Midbrain (tissue), 1 donor: ENCODE measurements at regions not wholly inside any gene's neighbourhood (a gene's known extent, or its start where the extent isn't known, plus 50 kb on each side); places are given as distances from the start of the nearest gene placed in this dataset.
"Not testable (repeated sequence)": the region's sequence is repeated elsewhere in the genome, so short reads cannot be mapped to it uniquely, and the experiment has no call there.

ENCODE experiments used
- DNase-seq: peaks from one replicate; lab custom pipeline; 2025; lab: John Stamatoyannopoulos, UW

DNA sequence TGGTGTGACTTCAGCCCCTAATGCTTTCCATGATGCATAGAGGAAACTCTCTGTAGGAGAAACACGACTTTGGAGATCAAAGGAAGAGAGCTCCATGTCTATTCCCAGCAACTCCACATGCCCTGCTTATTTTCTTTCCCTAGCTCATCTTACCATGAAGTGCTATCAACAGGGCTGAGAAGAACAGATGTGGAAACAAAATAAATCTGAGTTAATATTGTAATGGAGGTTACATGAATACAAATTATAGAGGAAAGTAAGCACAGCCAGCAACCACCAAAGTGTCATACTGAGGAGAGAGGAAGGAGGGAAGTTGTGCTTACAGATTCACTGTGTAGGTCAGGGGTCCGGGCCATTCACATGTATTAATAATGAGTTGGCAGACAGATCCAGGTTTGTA is 157.5 kb downstream of the RFPL4B start:
- DNase-seq: no peak

DNA sequence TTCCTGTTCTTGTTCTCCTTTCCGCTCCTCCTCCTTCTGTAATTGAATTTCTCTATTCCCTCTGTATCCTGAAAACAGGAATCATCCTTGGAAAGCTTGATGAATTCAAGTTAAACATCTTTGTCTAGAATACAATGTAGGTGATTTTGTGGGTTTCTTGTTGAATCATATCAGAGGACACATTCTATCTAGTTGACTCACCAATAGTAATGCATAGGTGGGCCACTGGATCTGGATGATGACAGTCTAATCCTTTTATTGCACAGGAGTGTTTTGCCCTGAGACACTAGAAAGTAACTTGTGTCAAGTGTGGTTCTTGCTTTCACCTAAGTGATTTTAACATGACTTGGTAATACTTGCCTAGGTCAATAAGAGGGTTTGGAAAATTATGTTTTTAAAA is 164.3 kb downstream of the RFPL4B start:
- DNase-seq: no peak

DNA sequence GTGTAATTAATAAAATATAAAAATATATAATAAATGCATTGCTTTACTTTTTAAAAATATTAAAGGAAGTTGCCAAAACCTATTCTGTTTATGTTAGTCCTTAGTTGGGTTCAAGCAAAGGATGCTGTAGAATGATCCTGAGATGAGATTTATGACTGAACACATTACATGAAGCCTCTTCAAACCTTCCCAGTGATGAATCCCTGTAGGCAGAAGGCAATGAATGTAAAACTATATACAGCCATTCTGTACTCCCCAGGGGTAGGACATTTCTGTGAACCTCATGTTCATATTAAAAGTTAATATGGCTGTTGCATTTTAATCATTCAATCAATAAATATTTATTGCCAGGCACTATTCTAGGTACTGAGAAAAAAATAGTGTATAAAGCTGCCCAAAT is 166.0 kb downstream of the RFPL4B start:
- DNase-seq: no peak

DNA sequence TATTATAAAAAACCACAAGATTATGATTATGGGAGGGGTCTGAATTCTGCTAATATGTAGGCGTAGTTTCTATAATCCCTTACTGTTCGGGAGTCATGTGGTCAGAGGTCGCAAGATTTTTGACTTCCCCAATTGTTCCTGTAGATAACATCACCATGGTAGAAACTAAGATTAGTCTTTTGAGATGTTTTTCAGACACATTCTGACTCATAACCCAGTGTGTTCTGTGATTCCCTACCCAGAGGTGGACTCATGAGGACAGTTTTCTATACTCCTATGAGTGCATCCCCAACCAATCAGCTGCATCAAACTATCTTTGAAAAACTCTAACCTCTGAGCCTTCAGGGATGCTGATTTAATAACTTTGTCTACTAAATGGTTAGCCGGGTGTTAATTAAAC is 175.5 kb downstream of the RFPL4B start:
- DNase-seq: no peak

DNA sequence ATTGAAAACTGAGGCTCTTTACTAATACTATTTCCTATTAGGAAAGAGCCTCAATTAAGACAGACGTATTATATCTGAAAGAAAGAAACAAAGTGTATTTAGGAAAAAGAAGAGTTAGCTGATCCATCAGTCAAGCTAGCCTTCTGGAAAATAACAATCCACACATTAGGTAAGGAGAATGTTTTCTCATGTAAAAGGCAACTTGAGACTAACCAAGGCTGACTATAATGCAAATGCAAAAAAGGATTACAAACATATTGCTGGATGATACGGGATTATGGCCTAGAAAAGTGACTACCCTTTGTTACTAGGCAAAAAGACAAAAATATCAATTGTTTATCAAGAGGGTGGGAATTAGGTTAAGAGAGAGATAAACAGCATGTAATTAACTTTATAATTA is 176.9 kb downstream of the RFPL4B start:
- DNase-seq: no peak

DNA sequence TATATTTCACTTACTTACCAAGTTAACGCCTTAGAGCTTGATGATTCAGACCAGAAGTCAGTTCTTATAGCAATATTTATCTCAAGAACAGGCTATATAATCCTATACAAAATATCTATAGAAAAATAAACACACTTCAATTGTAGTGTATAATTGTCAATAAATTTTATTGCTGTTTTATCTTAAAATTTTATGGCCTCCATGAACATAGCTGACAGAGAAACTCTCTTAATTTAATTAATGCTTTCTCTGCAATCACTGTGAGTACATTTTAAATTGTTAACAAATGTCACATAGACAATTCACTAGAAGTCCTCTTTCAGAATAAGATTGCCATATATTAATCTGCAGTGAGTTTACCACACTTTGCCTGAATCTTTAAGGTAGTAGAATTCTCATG is 178.6 kb downstream of the RFPL4B start:
- DNase-seq: no peak

DNA sequence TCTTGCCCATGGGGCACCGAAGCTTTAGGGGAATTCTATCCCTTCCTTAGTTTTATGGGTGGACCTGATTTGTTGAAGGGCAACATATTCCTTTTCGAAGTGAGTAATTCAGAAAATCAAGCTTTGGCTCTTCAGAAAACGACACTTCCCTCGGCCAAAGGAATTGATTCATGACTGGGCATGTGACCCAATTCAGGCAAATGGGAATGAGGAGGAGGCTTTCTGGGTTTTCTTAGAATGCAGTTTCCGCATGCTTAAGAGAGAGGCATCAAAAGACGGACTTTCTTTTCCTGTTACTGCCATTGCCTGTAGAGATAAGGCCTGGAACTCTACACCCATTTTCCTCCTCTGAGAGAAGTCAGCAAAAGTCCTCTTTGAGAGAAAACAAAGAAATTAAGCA is 179.5 kb downstream of the RFPL4B start:
- DNase-seq: no peak

DNA sequence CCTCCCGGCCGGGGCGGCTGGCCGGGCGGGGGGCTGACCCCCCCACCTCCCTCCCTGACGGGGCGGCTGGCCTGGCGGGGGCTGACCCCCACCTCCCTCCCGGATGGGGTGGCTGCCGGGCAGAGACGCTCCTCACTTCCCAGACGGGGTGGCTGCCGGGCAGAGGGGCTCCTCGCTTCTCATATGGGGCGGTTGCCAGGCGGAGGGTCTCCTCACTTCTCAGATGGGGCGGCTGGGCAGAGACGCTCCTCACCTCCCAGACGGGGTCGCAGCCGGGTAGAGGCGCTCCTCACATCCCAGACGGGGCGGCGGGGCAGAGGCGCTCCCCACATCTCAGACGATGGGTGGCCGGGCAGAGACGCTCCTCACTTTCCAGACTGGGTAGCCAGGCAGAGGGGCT is 181.2 kb downstream of the RFPL4B start:
- not testable (repeated sequence) for DNase-seq

DNA sequence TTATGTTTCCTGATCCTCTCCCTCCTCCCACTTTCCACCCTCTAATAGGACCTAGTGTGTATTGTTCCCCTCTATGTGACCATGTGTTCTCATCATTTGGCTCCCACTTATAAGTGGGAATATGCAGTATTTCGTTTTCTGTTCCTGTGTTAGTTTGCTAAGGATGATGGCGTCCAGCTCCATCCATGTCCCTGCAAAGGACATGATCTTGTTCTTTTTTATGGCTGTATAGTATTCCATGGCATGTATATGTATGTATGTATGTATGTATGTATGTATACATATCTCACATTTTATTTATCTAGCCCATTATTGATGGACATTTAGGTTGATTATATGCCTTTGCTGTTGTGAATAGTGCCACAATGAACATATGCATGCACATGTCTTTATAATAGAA is 188.7 kb downstream of the RFPL4B start:
- no peak for DNase-seq

DNA sequence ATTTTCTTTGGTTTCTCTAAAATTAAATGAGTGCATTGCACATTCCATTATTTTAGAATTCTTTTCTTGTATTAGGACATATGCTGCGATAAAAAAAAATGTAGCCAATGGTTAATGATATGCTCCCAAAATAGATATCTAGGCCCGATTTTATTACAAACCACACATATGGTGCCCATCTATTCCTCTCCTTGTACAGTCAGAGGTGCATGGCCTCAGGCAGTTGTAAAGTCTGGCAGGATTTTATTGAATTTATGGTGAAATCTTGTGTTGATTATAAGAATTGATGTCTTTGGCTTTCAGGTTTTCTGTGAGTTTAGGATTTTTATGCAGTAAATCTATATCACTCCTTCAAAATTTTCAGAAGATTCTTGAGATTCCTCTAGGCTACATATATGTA is 192.2 kb downstream of the RFPL4B start:
- DNase-seq: no peak

DNA sequence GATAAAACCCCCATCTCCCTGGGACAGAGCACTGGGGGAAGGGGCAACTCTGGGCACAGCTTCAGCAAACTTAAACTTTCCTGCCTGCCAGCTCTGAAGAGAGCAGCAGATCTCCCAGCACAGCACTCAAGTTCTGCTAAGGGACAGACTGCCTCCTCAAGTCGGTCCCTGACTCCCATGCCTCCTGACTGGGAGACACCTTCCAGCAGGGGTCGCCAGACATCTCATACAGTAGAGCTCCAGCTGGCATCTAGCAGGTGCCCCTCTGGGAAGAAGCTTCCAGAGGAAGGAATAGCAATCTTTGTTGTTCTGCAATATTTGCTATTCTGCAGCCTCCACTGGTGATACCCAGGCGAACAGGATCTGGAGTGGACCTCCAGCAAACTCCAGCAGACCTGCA is 194.7 kb downstream of the RFPL4B start:
- not testable (repeated sequence) for DNase-seq

DNA sequence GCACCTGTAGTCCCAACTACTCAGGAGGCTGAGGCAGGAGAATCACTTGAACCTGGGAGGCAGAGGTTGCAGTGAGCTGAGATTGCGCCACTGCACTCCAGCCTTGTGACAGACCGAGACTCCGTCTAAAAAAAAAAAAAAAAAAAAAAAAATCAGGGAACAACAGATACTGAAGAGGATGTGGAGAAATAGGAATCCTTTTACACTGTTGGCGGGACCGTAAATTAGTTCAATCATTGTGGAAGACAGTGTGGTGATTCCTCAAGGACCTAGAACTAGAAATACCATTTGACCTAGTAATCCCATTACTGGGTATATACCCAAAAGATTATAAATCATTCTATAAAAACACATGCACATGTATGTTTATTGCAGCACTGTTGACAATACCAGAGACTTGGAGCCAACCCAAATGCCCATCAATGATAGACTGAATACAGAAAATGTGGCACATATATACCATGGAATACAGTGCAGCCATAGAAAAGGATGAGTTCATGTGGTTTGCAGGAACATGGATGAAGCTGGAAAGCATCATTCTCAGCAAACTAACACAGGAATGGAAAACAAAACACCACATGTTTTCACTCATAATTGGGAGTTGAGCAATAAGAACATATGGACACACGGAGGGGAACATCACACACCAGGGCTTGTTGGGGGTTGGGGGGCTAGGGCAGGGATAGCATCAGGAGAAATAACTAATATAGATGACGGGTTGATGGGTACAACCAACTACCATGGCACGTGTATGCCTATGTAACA is 200.4 kb downstream of the RFPL4B start:
- DNase-seq: not testable (repeated sequence)

DNA sequence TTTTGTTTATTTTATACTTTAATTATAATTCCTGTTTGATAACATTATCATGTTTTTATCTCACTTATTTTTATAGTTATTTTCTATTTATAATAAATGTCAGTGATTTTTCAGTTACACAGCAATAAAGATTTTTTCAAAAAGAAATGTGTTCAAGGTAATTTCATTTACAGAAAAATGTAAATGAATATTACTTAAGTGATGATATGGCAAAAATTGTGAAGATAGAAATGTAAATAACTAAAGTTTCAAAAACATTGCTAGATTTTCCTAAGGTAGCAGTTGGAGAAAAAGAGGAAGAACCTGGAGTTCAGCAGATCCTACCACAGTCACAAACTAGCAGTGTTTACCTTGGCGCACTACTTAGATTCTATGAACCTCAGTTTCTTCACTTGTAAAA is 202.6 kb downstream of the RFPL4B start:
- DNase-seq: no peak

DNA sequence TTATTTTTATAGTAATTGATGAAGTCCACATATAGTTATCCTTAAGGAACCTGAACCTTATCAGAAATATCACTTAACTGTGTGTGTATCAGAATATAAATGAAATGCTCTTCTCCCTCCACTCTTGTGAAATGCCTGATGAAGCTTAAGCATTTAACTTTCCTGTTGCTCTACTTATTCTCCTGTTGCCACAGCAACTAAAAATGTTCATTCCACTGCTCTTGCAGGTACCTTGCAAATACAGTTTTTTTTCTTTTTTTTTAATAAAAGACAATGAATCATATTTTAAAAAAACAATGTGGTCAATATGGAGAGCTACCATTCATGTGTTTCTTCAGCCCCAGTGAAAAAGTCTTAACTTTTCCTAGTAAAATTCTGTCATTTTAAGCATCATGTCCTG is 210.3 kb downstream of the RFPL4B start:
- no peak for DNase-seq

DNA sequence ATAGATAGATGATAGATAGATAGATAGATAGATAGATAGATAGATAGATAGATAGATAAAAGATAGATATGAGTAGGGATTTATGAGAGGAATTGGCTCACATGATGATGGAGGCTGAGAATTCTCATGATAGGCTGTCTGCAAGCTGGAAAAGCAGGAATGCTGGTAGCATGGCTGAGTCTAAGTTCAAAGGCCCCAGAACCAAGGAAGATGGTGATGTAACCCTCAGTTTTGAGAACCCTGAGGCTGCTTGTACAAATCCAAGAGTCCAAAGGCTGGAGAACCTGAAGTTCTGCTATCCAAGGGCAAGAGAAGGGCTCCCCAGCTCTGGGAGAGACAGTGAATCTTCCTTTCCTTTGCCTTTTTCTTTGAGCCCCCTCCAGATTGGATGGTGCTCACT is 210.8 kb downstream of the RFPL4B start:
- no peak for DNase-seq

DNA sequence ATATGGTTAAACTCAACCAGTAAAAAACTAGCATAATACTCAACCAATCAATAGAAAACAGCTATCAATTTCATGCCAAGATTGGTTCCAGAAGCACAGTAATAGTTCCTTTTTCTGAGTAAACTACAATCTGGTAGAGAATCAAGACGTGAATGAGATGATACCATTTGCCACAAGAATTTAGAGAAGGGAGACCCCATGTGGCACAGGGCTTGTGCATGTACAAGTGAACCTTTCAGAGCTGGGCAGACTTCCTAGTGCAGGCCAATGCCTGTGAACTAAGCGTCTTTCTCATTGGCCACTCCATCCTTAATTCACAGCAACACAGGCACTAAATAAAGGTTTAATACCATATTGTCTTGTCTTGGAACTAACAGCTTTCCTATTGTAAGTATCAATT is 213.5 kb downstream of the RFPL4B start:
- no peak for DNase-seq

DNA sequence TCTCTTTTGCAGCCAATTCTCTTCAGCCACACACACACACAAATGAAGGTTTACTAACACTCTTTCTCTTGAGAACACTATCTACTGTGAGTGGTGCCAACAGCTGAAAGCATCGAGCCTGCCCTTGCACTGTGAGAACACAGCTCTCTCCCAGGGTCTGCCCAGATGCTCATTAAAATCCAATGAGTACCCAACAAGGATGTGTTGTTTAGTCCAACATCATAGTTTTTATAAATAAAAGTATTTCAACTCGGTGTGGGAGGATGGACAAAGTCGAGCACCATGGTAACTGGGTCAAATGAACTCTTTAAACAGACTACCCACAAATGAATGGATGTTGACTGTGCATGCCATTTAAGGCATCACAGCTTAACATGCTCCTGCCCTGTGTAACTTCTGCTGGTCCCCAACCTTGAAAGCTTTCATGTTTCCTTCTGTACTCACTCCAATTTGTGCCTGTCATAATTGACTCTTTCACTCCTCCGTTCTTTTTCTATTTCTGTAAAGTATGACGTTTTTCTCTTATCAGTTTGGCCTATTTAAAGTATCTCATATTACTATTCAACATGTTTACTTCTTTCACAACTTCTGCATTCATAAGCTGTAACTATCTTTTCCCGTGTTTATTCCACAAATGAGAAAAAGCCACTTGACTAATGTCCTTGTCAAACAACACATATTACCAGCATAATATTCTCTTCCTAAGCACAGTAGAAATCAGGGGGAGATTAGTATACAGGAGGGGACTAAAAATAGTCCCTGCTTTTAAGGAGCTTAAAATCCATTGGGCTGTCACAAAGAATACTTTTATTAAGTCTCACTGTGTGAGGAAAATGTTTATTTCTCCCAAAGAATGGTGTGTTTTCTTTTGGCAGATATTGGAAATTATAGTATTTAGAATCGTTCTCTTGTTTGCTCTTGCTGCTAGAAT is 215.4 kb downstream of the RFPL4B start:
- peak; percentile 53 for DNase-seq

DNA sequence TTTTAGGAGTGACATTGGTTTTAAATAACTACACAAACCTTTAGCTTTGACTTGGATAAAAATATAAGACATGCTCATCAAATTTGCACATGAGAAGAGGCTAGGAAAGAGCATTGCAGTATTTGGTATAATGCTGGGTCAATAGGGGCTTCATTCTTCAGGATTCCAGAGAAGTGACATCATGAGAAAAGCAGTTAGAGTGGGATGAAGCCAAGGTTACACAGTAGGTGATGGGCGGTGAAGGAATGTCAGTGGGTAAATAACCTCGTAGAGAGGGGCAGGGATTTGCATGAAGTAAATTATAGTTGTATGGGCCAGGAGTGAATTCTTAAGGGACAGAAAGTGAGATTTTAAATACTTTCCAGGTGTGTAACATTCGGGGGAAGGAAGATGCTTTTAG is 216.2 kb downstream of the RFPL4B start:
- DNase-seq: no peak

DNA sequence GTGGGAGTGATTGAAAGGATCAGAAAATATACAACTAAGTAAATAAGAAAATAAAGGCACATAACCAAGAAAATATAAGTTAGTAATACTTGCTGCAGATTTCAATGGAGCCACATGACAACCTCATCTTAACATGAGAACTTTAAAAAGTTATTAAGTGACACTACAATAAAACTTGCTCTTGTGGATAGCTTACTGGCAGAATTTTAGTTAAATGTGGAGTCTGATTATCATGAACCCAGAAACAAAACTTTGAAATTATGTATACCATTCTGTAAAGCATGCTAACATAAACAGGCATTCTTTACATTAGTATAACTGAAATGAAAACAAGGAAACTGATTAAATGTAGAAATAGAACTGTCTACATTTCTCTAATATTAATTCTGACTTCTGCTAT is 220.9 kb downstream of the RFPL4B start:
- no peak for DNase-seq

DNA sequence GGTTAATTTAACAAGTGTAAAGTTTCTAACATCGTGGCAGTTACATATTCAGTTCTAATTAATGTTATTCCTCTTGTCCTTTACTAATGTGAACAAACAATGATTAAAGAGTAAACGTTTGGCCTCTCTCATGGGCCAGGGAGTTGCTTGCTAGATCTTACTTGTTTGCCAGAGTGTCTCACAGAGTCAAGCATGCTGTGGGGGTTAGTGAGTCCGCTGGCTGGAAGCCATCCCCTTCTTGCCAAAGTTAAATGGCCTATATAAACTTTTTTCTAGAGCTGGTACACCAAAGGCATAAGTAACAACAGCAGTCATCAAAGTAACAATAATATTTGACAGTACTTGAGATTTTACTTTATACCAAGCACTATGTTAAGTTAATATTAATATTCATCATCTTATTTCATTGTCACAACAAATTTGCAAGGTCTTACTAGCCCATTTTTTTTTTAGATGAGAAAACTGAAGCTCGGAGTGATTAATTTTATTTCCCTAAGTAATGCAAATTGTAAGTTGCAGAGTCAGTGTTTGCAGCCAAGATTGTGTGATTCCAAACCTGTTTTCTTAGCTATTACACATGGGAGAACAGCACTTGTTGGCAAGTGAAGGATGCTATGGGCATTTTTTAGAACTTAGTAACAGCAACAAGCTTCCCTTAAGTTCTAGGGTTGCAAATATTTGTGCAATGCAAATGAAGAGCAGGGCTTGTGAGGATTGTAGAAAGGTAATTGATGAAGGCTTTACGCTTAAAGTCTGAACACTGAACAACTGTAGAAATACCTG is 224.5 kb downstream of the RFPL4B start:
- peak; percentile 53 for DNase-seq

DNA sequence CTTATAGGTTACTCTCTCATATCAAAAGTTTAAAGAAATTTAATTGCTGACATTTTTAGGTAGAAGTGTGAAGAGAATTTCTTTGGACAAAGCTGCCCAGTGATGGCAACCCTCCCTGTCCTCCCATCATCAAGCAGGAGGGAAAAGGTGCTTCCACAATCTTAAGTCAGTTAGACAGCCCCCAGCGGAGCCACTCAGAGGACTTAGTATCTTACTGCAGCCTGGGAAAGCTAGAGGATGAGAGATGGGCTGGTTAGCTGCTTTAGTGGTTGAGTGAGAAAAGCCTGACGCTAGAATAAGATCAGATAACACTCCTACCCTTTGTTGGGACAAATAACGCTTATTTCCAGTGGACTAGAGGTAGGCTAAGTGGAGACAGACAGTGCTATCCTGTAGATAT is 227.1 kb downstream of the RFPL4B start:
- no peak for DNase-seq

DNA sequence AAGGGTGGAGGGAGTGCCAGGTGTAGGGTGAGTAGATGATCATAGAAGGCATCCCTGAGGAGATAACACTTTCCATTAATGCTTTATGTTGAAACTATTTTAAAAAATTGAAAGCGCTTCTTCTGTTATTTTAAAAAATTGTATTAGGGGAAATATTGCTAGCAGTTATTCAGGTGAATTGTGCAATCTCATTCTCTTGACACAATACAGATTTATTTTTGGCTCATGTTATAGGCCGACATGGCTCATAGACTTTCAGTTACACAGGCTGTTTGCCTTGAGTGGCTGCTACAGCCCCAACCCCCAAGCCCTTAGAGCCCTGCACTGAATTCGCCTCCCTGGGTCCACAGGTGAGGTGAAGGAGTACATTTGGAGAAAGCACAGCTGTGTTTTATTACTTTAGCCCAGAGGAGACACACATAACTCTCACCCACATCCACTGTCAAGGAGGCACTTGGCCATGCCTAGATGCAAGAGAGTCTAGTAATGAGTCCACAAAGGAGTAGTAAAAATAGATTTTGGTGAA is 228.2 kb downstream of the RFPL4B start:
- DNase-seq: no peak
